RWPE1 (cell line): ENCODE measurements at regions not wholly inside any gene's neighbourhood (a gene's known extent, or its start where the extent isn't known, plus 50 kb on each side); places are given as distances from the start of the nearest gene placed in this dataset.

Source experiments
- CTCF ChIA-PET: fragments of 350-600 bp; sonication (Branson Sonifier 250); formaldehyde crosslinking; extraction: SDS; loops from one replicate; lab custom pipeline; 2021; lab: Yijun Ruan, JAX
- POLR2A ChIA-PET: fragments of 400-600 bp; formaldehyde crosslinking; extraction: SDS; loops from one replicate; lab custom pipeline; 2020; ENCODE audit warnings: antibody characterized with exemption; ENCODE audit not compliant: low non-redundant PET; lab: Yijun Ruan, JAX
- DNase-seq: peaks from one replicate; pipeline ENCODE4 v3.0.0; 2012; ENCODE audit warnings: low spot score
- H3K27ac ChIP-seq: fragments of 450-650 bp; 2 replicates; pipeline ENCODE4 v1.5.1; 2017
- TF ChIP-seq, protein P1 (sequence below): fragments of 450-650 bp; conservative IDR thresholded peaks from 2 replicates; pipeline ENCODE4 v1.5.1; 2017; ENCODE audit warnings: low read depth, mild to moderate bottlenecking

DNA sequence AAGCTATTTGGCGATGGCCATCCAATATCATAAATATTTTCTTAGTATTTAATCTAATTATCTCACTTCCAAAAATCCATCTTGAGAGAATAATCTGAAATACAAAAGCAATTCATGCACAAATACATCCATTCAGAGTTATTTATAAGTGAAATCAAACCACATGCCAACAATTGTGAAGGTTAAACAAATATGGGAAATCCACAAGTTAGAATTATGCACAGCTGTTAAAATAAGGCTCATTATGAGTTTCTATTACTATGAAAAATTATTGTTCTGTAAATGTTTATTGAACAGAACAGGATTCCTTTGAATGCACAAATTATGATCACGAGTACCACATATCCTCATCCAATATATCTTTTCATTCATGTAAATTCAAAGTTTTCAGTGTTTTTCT lies 267.7 kb downstream of the PLOD2 start:
- no peak for DNase-seq
- ChIA-PET POLR2A (no interaction called here), CTCF (interaction anchor here (0.6 kb wide), 1 partner anchor 113 kb away, joined by 4 read pairs; no protein-coding TSS in a partner anchor)
- no peak overlapping the region for H3K27ac ChIP-seq
- TF ChIP-seq, protein P1, sequence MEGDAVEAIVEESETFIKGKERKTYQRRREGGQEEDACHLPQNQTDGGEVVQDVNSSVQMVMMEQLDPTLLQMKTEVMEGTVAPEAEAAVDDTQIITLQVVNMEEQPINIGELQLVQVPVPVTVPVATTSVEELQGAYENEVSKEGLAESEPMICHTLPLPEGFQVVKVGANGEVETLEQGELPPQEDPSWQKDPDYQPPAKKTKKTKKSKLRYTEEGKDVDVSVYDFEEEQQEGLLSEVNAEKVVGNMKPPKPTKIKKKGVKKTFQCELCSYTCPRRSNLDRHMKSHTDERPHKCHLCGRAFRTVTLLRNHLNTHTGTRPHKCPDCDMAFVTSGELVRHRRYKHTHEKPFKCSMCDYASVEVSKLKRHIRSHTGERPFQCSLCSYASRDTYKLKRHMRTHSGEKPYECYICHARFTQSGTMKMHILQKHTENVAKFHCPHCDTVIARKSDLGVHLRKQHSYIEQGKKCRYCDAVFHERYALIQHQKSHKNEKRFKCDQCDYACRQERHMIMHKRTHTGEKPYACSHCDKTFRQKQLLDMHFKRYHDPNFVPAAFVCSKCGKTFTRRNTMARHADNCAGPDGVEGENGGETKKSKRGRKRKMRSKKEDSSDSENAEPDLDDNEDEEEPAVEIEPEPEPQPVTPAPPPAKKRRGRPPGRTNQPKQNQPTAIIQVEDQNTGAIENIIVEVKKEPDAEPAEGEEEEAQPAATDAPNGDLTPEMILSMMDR, result no peak

DNA sequence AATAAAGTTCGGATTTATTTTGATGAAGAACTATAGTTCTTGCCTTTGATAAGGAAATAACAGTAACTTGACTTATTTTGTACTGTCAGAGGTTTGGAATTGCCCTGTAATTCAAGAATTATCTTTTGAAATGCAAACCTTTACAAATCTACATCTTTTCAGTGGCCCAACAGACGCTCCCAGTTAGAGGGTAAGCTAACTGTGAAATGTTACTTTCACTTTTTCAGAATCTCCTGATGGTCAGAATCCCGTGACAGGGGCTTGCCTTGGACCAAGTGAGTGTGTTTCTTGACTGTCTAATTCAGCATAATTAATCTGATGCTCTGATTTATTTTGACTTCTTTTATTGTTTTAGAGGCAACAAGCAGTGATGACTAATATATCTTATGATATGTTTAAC lies 262.5 kb downstream of the PLOD2 start:
- ChIA-PET CTCF (no interaction called here), POLR2A (no interaction called here)
- TF ChIP-seq, protein P1, result no peak
- no peak for DNase-seq
- no peak overlapping the region for H3K27ac ChIP-seq

DNA sequence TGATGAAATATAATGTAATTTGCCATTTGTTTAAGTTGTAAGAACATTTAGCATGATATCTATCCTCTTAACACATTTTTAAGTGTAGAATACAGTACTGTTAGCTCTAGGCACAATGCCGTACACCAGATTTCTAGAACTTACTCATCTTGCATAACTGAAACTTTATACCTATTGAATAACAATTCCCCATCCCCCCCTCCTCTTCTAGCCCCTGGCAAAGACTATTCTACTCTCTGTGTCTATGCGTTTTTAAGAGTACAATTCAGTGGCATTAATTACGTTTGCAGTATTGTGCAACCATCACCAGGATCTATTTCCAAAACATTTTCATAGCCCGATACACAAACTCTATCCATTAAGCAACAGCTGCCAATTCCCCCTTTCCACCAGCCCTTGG lies 261.7 kb downstream of the PLOD2 start:
- ChIA-PET POLR2A (no interaction called here), CTCF (interaction anchor here (0.7 kb wide), 1 partner anchor 69 kb away, joined by 3 read pairs; no protein-coding TSS in a partner anchor)
- TF ChIP-seq, protein P1, result no peak
- no peak for DNase-seq
- no peak overlapping the region for H3K27ac ChIP-seq

DNA sequence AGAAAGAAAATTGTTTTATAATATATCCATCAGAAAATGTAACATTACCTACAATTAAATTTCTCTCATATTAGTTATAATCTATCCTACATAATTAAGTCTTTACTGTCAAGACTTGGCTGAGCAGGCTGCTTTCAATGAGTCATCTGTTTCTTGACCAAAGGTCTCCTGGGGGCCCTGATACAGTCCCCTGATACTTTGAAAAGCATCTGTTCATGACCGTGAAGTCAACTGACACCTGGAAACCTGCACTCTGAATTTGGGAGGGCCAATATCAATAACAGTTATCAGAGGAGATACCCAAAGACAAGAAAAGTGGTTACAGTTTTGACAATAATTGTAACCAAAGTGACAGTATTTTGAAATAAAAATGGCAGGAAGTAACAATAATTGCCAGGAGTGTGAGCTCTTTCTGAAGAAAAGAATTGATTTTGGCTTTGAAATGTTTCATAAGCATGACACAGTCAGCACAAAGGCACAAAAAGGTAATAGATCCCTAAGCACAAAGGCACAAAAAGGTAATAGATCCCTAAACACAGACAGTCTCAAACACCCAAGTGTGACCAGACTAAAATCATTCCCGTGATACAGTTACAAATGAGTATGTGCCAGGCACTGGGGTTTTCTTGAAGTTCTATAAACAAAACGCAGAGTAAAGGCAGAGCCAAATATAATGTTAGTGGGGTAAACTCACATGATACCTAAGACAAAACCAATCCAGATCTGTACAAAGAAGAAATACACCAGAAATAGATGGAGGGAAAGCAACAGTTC lies 260.7 kb downstream of the PLOD2 start:
- DNase-seq, result no peak
- CTCF ChIA-PET, result no interaction called here
- TF ChIP-seq, protein P1, result no peak

DNA sequence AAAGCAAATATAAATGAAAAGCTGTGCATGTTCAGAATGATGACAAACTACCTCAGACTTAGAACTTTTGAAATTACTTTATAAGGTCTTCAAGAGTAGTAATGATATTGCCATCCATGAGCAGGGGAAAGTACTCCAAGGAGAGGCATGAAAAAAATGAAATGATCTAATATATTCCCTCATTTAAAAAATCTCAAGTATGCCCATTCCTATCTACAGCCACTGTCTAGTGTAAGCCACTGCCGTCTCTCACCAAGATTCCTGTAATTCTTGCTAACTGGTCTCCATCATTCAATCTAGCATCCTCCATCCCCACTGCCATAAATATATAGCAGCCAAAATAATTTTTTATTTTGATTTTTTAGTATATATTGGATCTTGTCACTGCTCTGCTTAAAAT lies 258.8 kb downstream of the PLOD2 start:
- POLR2A ChIA-PET, result no interaction called here
- TF ChIP-seq, protein P1, result no peak
- no peak for DNase-seq
- CTCF ChIA-PET, result no interaction called here
- no peak overlapping the region for H3K27ac ChIP-seq

More for the DNA sequence above, 260.7 kb downstream of the PLOD2 start:
- no peak overlapping the region for H3K27ac ChIP-seq
- POLR2A ChIA-PET, result no interaction called here

- no peak for DNase-seq
- no peak overlapping the region for H3K27ac ChIP-seq
- POLR2A ChIA-PET, result no interaction called here
- TF ChIP-seq, protein P1, result no peak
- CTCF ChIA-PET, result no interaction called here
Observed at GRCh38 chr3:145903472-145904013, 257.4 kb downstream of the PLOD2 start.
